ENCODE measurements at regions not wholly inside any gene's neighbourhood (a gene's known extent, or its start where the extent isn't known, plus 50 kb on each side); places are given as distances from the start of the nearest gene placed in this dataset.

- no peak overlapping the region for H3K18ac ChIP-seq (ENCODE audit: extremely low read depth, low read length)
- no peak overlapping the region for H3K56ac ChIP-seq (replicated peaks; ENCODE audit: insufficient read length, low read depth, low read length)
- no peak overlapping the region for H2BK12ac ChIP-seq (ENCODE audit: low read depth, low read length)
- DNase-seq (ENCODE audit: low read depth in 1 of 2, low spot score in 2 of 2), result no peak
- H2BK120ac ChIP-seq (replicated peaks; ENCODE audit: low read depth, low read length), result no peak overlapping the region
- H3K4me2 ChIP-seq (ENCODE audit: insufficient read depth in 1 of 2, low read depth in 2 of 2, low read length in 2 of 2), result no peak overlapping the region
- H3K14ac ChIP-seq (ENCODE audit: insufficient read length), result no peak overlapping the region
- H3K4me1 ChIP-seq (replicated peaks in 1 of 4; ENCODE audit: control insufficient read depth in 3 of 4, insufficient read depth in 4 of 4, low read length in 3 of 4), result peaks cover 0 to 10% (median 4%) of the 10 kb centered on the region in 4 experiments; a peak in 5 of 7 replicates
- H3K4ac ChIP-seq (replicated peaks; ENCODE audit: insufficient read length, low read depth, low read length), result no peak overlapping the region
- H3K36me3 ChIP-seq (ENCODE audit: control insufficient read depth in 2 of 4, insufficient read depth in 4 of 4, low read length in 3 of 4), result no peaks in the 10 kb centered on the region
- H3K9me3 ChIP-seq (ENCODE audit: insufficient read depth in 2 of 2, low read depth in 1 of 2, low read length in 1 of 2), result no peaks in the 10 kb centered on the region
- no peak overlapping the region for H4K5ac ChIP-seq (ENCODE audit: insufficient read length, low read depth, low read length)
- no peak overlapping the region for H4K91ac ChIP-seq (replicated peaks; ENCODE audit: insufficient read length, low read length)
- 0 out of 7 replicates have a peak, but pooled peaks cover 0 to 2% (median 0%) of the 10 kb centered on the region in 4 experiments for H3K27me3 ChIP-seq (replicated peaks in 1 of 4; ENCODE audit: control insufficient read depth in 3 of 4, extremely low read depth in 1 of 4, insufficient read depth in 3 of 4, low read length in 3 of 4)
- no peaks in the 10 kb centered on the region for H3K79me2 ChIP-seq (ENCODE audit: control insufficient read depth in 1 of 2, insufficient read depth in 2 of 2, low read length in 2 of 2)
- H3K27ac ChIP-seq (ENCODE audit: low read depth, low read length), result no peak overlapping the region
- H3K4me3 ChIP-seq (ENCODE audit: extremely low read depth in 1 of 4, insufficient read depth in 2 of 4, low read depth in 3 of 4, low read length in 4 of 4), result no peak overlapping the region
- H4K8ac ChIP-seq (ENCODE audit: extremely low read depth, insufficient read depth, low read length), result no peak overlapping the region
- H2BK5ac ChIP-seq (ENCODE audit: low read depth, low read length), result no peak overlapping the region
- H2BK20ac ChIP-seq (ENCODE audit: low read length), result no peak overlapping the region
- H2BK15ac ChIP-seq (ENCODE audit: low read length), result no peak overlapping the region
- H2AK5ac ChIP-seq (ENCODE audit: low read depth, low read length), result no peak overlapping the region
- CTCF ChIA-PET (ENCODE audit: partially characterized antibody), result no interaction called here
- FAIRE-seq, result no peak
- no peaks in the 10 kb centered on the region for H4K20me1 ChIP-seq (replicated peaks in 1 of 2; ENCODE audit: control insufficient read depth in 1 of 2, insufficient read depth in 2 of 2, low read length in 2 of 2)
- no peaks in the 10 kb centered on the region for H3K23me2 ChIP-seq (ENCODE audit: low read depth, low read length)
- POLR2A ChIA-PET (ENCODE audit: partially characterized antibody), result no interaction called here
- H2AFZ ChIP-seq (ENCODE audit: low read length), result no peak overlapping the region
- no peak overlapping the region for H3K9ac ChIP-seq (replicated peaks in 1 of 4; ENCODE audit: extremely low read depth in 1 of 4, low read depth in 3 of 4, low read length in 3 of 4)
- 86% methylated on average over 5 of the region's 5 CpGs; no CpG with 5 or more reads in 1 of the 2 experiments for WGBS, 2 experiments (ENCODE audit: extremely low coverage in 1 of 2, insufficient coverage in 1 of 2, insufficient read length in 1 of 2, insufficient replicate concordance in 2 of 2, low coverage in 1 of 2, low lambda C conversion rate in 2 of 2, missing lambda C conversion rate in 1 of 2)
- H3K79me1 ChIP-seq (ENCODE audit: low read depth, low read length), result no peaks in the 10 kb centered on the region
- no peak overlapping the region for H3K23ac ChIP-seq (ENCODE audit: insufficient read length)
- TF ChIP-seq TAF7 (optimal IDR thresholded peaks at IDR 0.05; ENCODE audit: borderline replicate concordance, low read depth, low read length), result no peak
- no peak for TF ChIP-seq SIN3A (conservative IDR thresholded peaks at IDR 0.05 in 1 of 2, IDR thresholded peaks at IDR 0.05 in 1 of 2; ENCODE audit: low read depth in 1 of 2, low read length in 2 of 2)
- no peak for TF ChIP-seq TBP (IDR thresholded peaks at IDR 0.05; ENCODE audit: low read depth, low read length)
- no peak for TF ChIP-seq SP2 (IDR thresholded peaks at IDR 0.05; ENCODE audit: low read length)
- no peak for TF ChIP-seq POLR2A (IDR thresholded peaks at IDR 0.05; ENCODE audit: control extremely low read depth in 1 of 2, low read depth in 2 of 2, low read length in 2 of 2)
- TF ChIP-seq CBX8 (IDR thresholded peaks at IDR 0.05; ENCODE audit: borderline replicate concordance, low read depth, low read length), result no peak
Observed at GRCh38 chr3:23073724-23074305, 129.3 kb upstream of the UBE2E2 start.

All from H1 (cell line).